ENCODE measurements at regions not wholly inside any gene's neighbourhood (a gene's known extent, or its start where the extent isn't known, plus 50 kb on each side); places are given as distances from the start of the nearest gene placed in this dataset.

DNA sequence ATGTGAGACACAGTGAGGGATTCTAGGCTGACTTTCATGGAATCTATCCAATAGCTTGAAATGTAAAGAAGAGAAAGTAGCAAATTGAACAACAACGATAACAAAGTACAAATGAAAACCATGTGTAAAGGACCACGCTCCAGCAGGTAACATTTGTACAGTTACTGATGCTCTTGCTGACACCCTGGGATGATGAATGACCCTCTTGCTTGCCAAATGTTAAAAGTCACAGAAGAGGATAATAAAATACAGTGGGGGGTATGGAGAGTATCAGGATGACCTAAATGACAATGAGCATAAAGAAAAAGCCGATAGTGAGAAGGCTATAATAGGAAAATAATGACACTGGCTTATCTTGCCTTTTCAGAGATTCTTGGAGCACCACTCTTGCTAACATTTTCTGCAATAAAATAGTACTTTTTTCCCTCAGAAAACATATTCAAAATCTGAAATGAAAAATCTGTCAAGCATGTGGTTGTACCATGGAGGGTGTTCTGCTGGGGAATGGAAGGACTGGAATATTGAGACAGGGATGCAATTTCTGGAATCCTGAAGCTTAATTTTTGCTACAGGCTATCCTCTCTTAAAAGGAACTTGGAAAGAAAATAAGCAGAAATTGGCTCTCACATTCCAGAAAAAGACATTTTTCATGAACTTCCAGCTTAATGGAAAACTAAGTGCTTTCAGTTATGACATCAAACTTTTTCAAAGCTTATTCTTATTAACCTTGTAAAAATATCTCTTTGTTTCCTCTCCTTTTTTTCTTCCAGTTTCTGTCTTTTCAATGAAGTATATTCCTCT, 303.2 kb upstream of the GHITM start:
- TF ChIP-seq EP300 (IDR thresholded peaks at IDR 0.05) (no peak), POLR2A (IDR thresholded peaks at IDR 0.05; ENCODE audit: low read depth) (no peak), POLR2AphosphoS5 (IDR thresholded peaks at IDR 0.05) (no peak)
- TF ChIP-seq, protein P1, sequence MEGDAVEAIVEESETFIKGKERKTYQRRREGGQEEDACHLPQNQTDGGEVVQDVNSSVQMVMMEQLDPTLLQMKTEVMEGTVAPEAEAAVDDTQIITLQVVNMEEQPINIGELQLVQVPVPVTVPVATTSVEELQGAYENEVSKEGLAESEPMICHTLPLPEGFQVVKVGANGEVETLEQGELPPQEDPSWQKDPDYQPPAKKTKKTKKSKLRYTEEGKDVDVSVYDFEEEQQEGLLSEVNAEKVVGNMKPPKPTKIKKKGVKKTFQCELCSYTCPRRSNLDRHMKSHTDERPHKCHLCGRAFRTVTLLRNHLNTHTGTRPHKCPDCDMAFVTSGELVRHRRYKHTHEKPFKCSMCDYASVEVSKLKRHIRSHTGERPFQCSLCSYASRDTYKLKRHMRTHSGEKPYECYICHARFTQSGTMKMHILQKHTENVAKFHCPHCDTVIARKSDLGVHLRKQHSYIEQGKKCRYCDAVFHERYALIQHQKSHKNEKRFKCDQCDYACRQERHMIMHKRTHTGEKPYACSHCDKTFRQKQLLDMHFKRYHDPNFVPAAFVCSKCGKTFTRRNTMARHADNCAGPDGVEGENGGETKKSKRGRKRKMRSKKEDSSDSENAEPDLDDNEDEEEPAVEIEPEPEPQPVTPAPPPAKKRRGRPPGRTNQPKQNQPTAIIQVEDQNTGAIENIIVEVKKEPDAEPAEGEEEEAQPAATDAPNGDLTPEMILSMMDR (IDR thresholded peaks at IDR 0.05): no peak
- intact Hi-C loops (cut with DNase I): no loop called here
- H3K9me3 ChIP-seq: no peaks in the 10 kb centered on the region
- H3K27ac ChIP-seq (replicated peaks in 1 of 4): no peak overlapping the region
- no peak for DNase-seq (ENCODE audit: extremely low spot score)
- WGBS: 26% methylated on average over 3 of the region's 3 CpGs
- H3K27me3 ChIP-seq: no peaks in the 10 kb centered on the region
- no peaks in the 10 kb centered on the region for H3K36me3 ChIP-seq
- no peaks in the 10 kb centered on the region for H3K4me1 ChIP-seq
- no peak overlapping the region for H3K4me3 ChIP-seq

DNA sequence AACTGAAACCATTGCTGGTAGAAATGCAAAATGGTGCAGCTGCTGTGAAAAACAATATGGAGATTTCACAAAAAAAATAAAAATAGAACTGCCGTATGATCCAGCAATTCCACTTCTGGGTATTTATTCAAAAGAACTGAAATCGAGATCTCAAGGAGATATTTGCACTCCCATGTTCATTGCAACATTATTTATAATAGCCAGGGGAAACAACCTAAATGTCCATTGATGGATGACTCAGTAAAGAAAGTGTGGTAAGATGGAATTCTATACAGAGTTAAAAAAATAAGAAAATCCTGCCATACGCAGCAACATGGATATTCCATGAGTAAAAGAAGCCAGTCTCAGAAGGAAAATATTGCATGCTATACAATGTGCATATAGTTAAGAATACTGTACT, 290.6 kb upstream of the GHITM start:
- no peaks in the 10 kb centered on the region for H3K9me3 ChIP-seq
- H3K4me3 ChIP-seq: no peak overlapping the region
- intact Hi-C loops (cut with DNase I): no loop called here
- no peaks in the 10 kb centered on the region for H3K27me3 ChIP-seq
- no peak overlapping the region for H3K27ac ChIP-seq (replicated peaks in 1 of 4)
- WGBS: 84% methylated on average over 3 of the region's 3 CpGs
- TF ChIP-seq POLR2A (IDR thresholded peaks at IDR 0.05; ENCODE audit: low read depth): no peak
- no peak for TF ChIP-seq EP300 (IDR thresholded peaks at IDR 0.05)
- TF ChIP-seq POLR2AphosphoS5 (IDR thresholded peaks at IDR 0.05): no peak
- TF ChIP-seq, protein P1 (IDR thresholded peaks at IDR 0.05): no peak
- H3K4me1 ChIP-seq: no peaks in the 10 kb centered on the region
- no peak for DNase-seq (ENCODE audit: extremely low spot score)
- H3K36me3 ChIP-seq: no peaks in the 10 kb centered on the region

DNA sequence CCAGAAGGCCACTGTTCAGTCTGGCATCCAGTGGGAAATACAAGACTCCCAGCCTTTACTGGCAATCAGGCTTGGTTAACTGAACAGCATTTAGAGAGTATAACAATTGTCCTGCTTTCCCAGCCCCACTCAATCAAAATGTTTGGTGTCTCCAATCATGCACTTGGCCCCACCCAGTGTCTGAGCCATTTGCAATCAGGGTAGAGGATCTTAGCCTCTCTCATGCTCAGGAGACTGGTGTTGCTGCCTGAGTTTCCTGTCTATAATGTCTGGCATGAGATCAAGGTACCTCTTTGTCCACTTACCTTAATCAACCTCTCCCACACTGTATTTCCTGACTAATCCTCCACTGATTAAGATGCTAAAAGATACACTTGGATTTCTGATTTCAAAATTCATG, 290.2 kb upstream of the GHITM start:
- DNase-seq (ENCODE audit: extremely low spot score): no peak
- Histone ChIP-seq H3K27ac (replicated peaks in 1 of 4) (no peak overlapping the region), H3K4me3 (no peak overlapping the region), H3K27me3 (no peaks in the 10 kb centered on the region), H3K4me1 (no peaks in the 10 kb centered on the region), H3K36me3 (no peaks in the 10 kb centered on the region), H3K9me3 (no peaks in the 10 kb centered on the region)
- intact Hi-C loops (cut with DNase I): no loop called here
- TF ChIP-seq EP300 (IDR thresholded peaks at IDR 0.05) (no peak), POLR2AphosphoS5 (IDR thresholded peaks at IDR 0.05) (no peak), POLR2A (IDR thresholded peaks at IDR 0.05; ENCODE audit: low read depth) (no peak)
- TF ChIP-seq, protein P1 (IDR thresholded peaks at IDR 0.05): no peak

DNA sequence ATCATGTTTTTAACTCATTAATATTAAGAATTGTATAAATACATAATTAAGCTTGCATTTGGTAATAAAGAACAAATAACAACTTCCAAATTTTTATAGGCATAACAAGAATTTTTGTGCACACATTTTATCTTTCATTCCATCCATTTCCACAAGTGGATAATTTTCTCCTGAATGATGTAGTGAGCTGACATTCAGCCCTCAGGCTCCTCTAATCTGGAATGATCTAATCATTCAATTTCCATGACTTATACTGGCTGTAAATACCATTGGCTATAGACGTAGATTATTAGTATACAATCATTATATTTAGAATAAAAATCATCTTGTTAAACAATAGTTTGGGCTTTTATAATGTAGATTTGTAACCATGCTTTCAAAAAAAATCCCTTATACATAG, 287.2 kb upstream of the GHITM start:
- no peaks in the 10 kb centered on the region for H3K27me3 ChIP-seq
- DNase-seq (ENCODE audit: extremely low spot score): no peak
- H3K27ac ChIP-seq (replicated peaks in 1 of 4): no peak overlapping the region
- intact Hi-C loops (cut with DNase I): no loop called here
- H3K4me3 ChIP-seq: no peak overlapping the region
- TF ChIP-seq EP300 (IDR thresholded peaks at IDR 0.05): no peak
- TF ChIP-seq, protein P1 (IDR thresholded peaks at IDR 0.05): no peak
- no peak for TF ChIP-seq POLR2A (IDR thresholded peaks at IDR 0.05; ENCODE audit: low read depth)
- TF ChIP-seq POLR2AphosphoS5 (IDR thresholded peaks at IDR 0.05): no peak
- WGBS: 79% methylated on average over 1 of the region's 1 CpG
- H3K9me3 ChIP-seq: no peaks in the 10 kb centered on the region
- H3K36me3 ChIP-seq: no peaks in the 10 kb centered on the region
- H3K4me1 ChIP-seq: no peaks in the 10 kb centered on the region

DNA sequence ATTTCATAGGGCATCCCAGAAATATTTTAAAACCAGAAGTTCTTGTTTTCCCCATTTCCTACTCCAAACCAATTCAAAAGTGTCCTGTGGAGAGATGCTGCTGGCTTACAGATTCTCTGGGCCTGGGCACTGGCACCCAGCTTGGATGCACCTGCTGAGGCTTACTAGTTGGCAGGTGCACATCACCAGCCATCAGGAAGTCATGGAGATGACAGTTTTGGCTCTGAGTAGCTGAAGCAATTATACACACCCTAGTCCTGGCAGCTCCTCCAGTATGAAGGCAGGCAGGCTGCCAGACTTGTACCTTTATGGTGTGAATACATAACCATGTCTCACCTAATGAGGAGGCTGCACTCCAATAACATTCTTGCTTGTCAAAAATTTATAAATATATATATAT, 276.6 kb upstream of the GHITM start:
- Histone ChIP-seq H3K4me1 (no peaks in the 10 kb centered on the region), H3K4me3 (no peak overlapping the region), H3K36me3 (no peaks in the 10 kb centered on the region), H3K9me3 (no peaks in the 10 kb centered on the region), H3K27me3 (no peaks in the 10 kb centered on the region), H3K27ac (replicated peaks in 1 of 4) (no peak overlapping the region)
- TF ChIP-seq EP300 (IDR thresholded peaks at IDR 0.05): no peak
- TF ChIP-seq POLR2A (IDR thresholded peaks at IDR 0.05; ENCODE audit: low read depth): no peak
- TF ChIP-seq POLR2AphosphoS5 (IDR thresholded peaks at IDR 0.05): no peak
- TF ChIP-seq, protein P1 (IDR thresholded peaks at IDR 0.05): no peak
- intact Hi-C loops (cut with DNase I): no loop called here
- DNase-seq (ENCODE audit: extremely low spot score): no peak
